GM03348 (cell line): ENCODE measurements at regions not wholly inside any gene's neighbourhood (a gene's known extent, or its start where the extent isn't known, plus 50 kb on each side); places are given as distances from the start of the nearest gene placed in this dataset.

Experiments
- DNase-seq: peaks from one replicate; pipeline ENCODE4 v3.0.0; 2012; ENCODE audit warnings: low spot score

DNA sequence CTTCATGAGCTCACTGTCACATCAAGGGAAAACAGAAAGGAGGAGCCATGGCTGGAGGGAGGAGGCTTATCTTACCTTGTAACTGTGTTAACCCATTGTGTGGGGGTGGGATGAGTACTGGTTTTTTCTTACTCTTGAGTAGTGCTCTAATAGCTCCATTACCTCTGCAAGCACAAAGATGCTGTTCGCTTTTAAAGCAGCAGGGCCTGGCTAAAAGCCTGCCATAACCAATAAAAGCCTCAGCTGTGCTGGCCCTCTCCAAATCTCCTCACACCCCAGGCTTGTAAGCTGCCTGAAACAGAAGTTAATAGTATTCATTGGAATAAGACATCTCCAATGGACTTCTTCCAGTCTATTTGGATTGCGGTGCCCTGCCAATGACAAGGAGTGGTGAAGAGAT is 544.1 kb downstream of the TUSC7 start:
- DNase-seq = no peak

DNA sequence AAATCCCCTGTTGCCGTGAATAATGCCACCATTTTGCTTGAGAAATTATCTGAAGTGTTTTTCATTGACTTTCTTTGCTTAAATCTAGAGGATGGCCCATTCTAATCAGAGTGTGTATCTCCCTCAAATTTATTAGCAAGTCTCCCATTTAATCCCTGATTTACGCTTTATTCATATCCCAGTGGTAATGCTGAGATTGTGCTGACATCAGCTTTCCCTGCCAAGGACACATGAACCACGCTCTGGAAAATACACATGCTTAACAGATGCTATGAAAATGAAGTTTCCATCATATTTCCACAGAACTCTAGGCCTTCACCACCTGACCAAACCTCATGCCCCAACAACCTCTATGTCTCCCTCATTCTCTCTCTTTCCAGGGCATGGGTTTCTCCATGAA is 545.4 kb downstream of the TUSC7 start:
- no peak for DNase-seq

- no peak for DNase-seq
Measured at GRCh38 chr3:117255736-117256135, 546.2 kb downstream of the TUSC7 start.

- DNase-seq = no peak
Measured at GRCh38 chr3:117261983-117262421, 552.4 kb downstream of the TUSC7 start.

- DNase-seq = no peak
Measured at GRCh38 chr3:117263270-117263669, 553.7 kb downstream of the TUSC7 start.

GRCh38 chr3:117263745-117264144 is 554.2 kb downstream of the TUSC7 start:
- no peak for DNase-seq

GRCh38 chr3:117264204-117264994 is 554.8 kb downstream of the TUSC7 start:
- no peak for DNase-seq

- no peak for DNase-seq
Measured at GRCh38 chr3:117266806-117267205, 557.2 kb downstream of the TUSC7 start.

DNA sequence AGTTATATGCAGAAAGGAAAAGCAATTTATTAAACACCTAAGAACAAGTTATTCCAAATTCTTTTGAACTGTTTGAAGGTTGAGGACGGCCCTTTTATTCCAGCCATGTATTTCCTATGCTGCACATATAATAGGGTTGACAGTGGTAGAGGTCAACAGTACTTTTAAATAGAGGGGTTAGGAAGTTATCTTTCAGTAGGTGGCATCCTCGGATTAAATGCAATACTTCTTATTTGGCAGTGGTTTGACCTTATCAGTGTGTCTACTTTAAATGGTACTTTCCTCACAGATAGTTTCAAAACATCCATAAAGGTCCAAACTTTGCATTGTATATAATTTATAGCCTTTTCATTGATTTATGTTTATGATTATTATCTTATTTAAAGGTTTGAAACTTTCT is 558.7 kb downstream of the TUSC7 start:
- DNase-seq = no peak

- no peak for DNase-seq
Measured at GRCh38 chr3:117272274-117272673, 562.7 kb downstream of the TUSC7 start.

DNA sequence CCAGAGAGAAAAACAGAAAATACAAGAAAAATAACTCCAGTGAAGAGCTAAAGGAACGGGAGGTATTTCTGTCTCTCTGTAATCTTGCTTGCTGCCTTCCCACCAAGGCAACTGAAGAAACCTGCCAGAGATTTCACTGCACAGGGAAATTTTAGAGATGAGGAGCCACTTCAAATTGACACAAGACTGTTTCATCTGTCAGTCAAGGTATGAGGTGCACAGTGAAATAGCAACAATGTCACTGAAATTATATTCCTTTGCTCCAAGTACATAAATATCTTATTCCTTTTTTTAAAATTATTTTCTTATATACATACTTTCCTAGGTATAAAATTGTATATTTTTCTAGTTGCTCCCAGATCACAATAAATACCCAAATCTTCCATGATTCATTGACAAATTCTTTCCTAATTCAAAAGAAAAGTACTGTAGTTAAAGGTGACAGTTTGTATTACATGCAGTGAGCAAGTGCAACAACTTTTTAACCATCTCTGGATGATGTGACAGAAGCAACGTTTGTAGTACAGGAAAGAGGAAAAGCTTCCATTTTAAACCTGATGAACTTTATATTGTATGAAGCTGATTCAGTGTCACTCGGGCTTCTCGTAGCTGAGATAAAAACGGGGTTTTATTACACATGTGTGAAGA is 563.4 kb downstream of the TUSC7 start:
- no peak for DNase-seq

GRCh38 chr3:117277816-117278215 is 568.2 kb downstream of the TUSC7 start:
- DNase-seq = no peak

DNA sequence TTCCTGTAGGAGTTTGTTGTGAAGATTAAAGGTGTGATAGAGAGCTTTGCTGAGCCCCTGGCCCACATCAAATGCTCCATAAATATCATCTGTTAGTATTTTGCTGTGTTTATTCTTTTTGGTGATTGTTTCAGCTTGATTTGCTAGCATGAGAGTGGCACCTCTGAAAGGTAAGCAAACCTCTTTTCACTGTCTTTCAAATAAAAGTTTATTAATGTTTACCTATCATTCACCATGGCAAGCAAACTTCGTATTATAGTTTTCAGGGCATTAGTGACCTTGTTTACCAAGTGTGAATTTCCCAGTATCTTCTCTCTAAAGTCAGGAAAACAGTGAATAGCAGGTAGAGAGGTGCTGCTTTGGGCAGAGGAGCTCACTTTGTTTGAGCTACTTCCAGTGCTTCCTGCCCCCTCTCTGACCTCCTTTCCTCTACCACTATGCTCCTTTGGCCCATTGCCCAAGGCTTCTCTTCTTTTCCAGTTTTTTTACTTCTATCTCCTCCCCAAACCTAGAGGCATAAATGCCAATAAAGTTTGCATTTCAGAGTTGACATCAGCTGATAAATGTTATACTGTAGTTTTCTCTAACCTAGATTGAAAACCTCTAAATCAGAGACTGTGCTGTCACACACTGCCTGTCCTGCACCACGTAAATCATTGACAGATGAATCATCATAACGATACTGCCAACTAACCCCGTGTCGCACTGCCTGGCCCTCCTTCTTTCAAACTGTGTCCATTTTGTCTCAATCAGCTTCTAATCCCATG is 569.0 kb downstream of the TUSC7 start:
- peak; percentile 5 for DNase-seq

DNA sequence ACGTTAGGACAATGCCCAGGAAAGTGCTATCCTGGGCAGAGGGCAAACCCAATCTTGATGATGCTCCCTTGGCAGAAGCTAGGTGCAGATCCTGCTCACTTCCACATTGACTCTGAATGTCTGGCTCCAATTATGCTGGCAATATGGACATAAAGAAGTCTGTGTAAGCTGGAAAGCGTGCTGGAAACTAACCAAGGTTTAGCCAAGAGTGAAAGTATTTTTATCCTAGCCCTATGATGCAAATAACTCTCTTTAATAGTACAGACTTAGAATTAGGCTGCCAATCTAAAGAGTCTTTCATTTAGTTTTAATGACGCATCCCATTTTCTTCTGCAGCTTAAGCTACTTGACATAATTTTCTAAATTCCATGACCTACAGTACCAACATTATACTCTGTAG is 571.8 kb downstream of the TUSC7 start:
- no peak for DNase-seq

- no peak for DNase-seq
Measured at GRCh38 chr3:117282566-117282965, 573.0 kb downstream of the TUSC7 start.

- no peak for DNase-seq
Measured at GRCh38 chr3:117285737-117286136, 576.2 kb downstream of the TUSC7 start.

- no peak for DNase-seq
Measured at GRCh38 chr3:117286488-117286887, 576.9 kb downstream of the TUSC7 start.

- no peak for DNase-seq
Measured at GRCh38 chr3:117287602-117288001, 578.0 kb downstream of the TUSC7 start.

- no peak for DNase-seq
Measured at GRCh38 chr3:117291476-117291875, 581.9 kb downstream of the TUSC7 start.

DNA sequence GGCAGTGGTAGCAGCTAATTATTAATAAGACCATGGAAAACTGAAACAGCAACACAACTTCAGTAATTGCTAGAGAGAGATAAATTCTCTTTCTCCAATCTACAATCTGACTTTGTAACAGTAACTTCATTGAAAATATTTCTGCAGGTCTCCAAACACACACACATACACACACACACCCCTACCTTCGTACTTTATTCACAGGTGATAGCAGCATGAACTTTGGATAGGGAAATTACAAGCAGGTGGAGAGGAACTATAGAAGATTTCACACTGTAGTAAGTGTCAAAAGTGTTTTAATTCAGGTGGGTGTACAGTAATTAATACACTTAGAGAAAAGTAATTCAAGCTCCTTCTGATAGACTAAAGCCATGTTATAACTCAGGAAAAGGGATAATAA is 587.5 kb downstream of the TUSC7 start:
- DNase-seq = no peak

DNA sequence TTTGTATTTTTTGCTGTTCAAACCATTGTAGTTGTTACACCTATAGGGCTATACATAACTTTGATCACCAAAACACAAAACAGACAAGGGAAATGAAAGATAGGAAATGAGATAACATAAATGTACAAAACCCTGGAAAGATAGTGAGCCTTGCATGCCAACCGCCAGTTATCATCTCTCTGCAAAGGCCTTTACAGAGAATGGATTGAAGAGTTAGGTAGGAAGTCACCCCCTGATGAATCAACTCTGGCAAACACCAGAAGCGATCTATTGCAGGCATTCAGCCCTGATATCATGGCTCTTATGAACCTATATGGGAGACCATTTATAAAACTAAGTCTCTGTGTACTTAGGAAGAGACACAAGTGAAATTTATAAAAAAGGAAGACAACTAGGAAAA is 588.0 kb downstream of the TUSC7 start:
- no peak for DNase-seq

DNA sequence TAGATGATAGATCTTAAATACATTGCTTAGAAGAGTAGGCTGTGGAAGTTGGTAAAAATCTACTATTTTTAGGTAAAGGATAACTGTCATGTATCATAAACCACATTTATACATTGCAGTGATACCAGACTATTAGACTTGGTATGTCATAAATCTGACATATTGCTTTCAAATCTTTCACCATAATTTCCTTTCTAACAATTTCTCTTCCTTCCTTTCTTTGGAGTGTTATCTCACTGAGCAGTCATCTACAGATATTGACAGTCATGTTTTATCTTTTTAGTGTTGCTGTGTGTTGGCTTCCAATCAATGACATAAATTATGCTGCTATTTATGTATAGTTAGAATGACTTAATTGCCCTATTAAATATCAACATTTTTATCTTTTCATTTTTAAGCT is 588.7 kb downstream of the TUSC7 start:
- DNase-seq = no peak

DNA sequence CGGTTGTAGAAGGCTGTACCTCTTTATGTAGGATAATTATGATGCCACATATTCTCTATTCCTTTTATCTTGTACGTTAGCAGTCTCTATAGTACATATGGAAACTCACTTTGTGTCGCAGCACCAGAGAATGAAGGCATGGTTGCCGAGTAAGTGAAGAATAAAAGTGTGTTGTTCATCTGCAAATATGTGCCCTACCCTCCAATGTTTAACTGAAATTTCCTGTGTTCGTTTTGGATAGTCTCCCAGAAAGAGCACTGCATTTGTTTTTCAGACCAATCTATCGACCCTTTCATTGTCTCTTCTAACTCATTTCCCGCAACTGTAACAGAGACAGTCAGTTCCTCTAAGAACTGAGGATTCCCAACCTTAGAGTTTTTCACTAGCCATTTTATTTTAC is 592.8 kb downstream of the TUSC7 start:
- DNase-seq = no peak
